SK-N-SH treated with all-trans-retinoic acid at 6 μM for 48 hours (cell line): ENCODE measurements at regions not wholly inside any gene's neighbourhood (a gene's known extent, or its start where the extent isn't known, plus 50 kb on each side); places are given as distances from the start of the nearest gene placed in this dataset.

Experiments
- ATAC-seq: fragments of 200-7000 bp; cut with Tn5 transposase; 3 replicates; pipeline ENCODE4 v1.9.1; 2020; ENCODE audit warnings: mild to moderate bottlenecking, moderate library complexity
- ARNTL ChIP-seq: fragments of 450-650 bp; formaldehyde crosslinking; IDR thresholded peaks from 2 replicates; pipeline ENCODE4 v1.5.0; 2020; ENCODE audit warnings: low read depth, mild to moderate bottlenecking, moderate library complexity, borderline replicate concordance
- CSDC2 ChIP-seq: fragments of 250-450 bp; sonication (Bioruptor Pico); IDR thresholded peaks from 2 replicates; pipeline ENCODE4 v1.5.0; 2020; ENCODE audit warnings: mild to moderate bottlenecking, moderate library complexity
- GLIS3 ChIP-seq: fragments of 250-450 bp; sonication (Bioruptor Pico); IDR thresholded peaks from 2 replicates; pipeline ENCODE4 v1.5.0; 2020; ENCODE audit warnings: mild to moderate bottlenecking, moderate library complexity
- ISL1 ChIP-seq: fragments of 250-450 bp; sonication (Bioruptor Pico); IDR thresholded peaks from 2 replicates; pipeline ENCODE4 v2.1.2; 2022; ENCODE audit warnings: mild to moderate bottlenecking, moderate library complexity
- OSR1 ChIP-seq: fragments of 250-450 bp; sonication (Bioruptor Pico); IDR thresholded peaks from 2 replicates; pipeline ENCODE4 v1.8.0; 2022; ENCODE audit warnings: moderate library complexity, mild to moderate bottlenecking, inconsistent platforms
- POU6F1 ChIP-seq: fragments of 250-450 bp; sonication (Bioruptor Pico); IDR thresholded peaks from 2 replicates; pipeline ENCODE4 v1.8.0; 2021; ENCODE audit warnings: low read depth, mild to moderate bottlenecking, moderate library complexity, borderline replicate concordance
- PPARA ChIP-seq: fragments of 250-450 bp; sonication (Bioruptor Pico); IDR thresholded peaks from 2 replicates; pipeline ENCODE4 v1.5.0; 2020; ENCODE audit warnings: mild to moderate bottlenecking, borderline replicate concordance
- RARB ChIP-seq: fragments of 250-450 bp; sonication (Bioruptor Pico); IDR thresholded peaks from 2 replicates; pipeline ENCODE4 v1.8.0; 2021; ENCODE audit warnings: mild to moderate bottlenecking, moderate library complexity
- SNAI2 ChIP-seq: fragments of 250-450 bp; sonication (Bioruptor Pico); IDR thresholded peaks from 2 replicates; pipeline ENCODE4 v1.5.0; 2020; ENCODE audit warnings: mild to moderate bottlenecking, moderate library complexity
- TCF4 ChIP-seq: fragments of 250-450 bp; sonication (Bioruptor Pico); IDR thresholded peaks from 2 replicates; pipeline ENCODE4 v1.8.0; 2021; ENCODE audit warnings: mild to moderate bottlenecking, moderate library complexity, borderline replicate concordance
- TOX ChIP-seq: fragments of 250-450 bp; sonication (Bioruptor Pico); IDR thresholded peaks from 2 replicates; pipeline ENCODE4 v1.8.0; 2021; ENCODE audit warnings: mild to moderate bottlenecking, moderate library complexity, borderline replicate concordance
- TSHZ2 ChIP-seq: fragments of 250-450 bp; sonication (Bioruptor Pico); IDR thresholded peaks from 2 replicates; pipeline ENCODE4 v1.5.0; 2020; ENCODE audit warnings: mild to moderate bottlenecking, moderate library complexity
- ZC3H10 ChIP-seq: fragments of 250-450 bp; sonication (Bioruptor Pico); IDR thresholded peaks from 2 replicates; pipeline ENCODE4 v1.5.1; 2021; ENCODE audit warnings: mild to moderate bottlenecking, moderate library complexity
- ZFP3 ChIP-seq: fragments of 250-450 bp; sonication (Bioruptor Pico); IDR thresholded peaks from 2 replicates; pipeline ENCODE4 v1.5.0; 2020; ENCODE audit warnings: mild to moderate bottlenecking, moderate library complexity
- ZFP30 ChIP-seq: fragments of 450-650 bp; formaldehyde crosslinking; IDR thresholded peaks from 2 replicates; pipeline ENCODE4 v1.5.0; 2022; ENCODE audit warnings: mild to moderate bottlenecking, moderate library complexity
- ZNF565 ChIP-seq: fragments of 450-650 bp; formaldehyde crosslinking; conservative IDR thresholded peaks from 2 replicates; pipeline ENCODE4 v1.5.0; 2020; ENCODE audit warnings: low read depth, mild to moderate bottlenecking, moderate library complexity
- ZNF70 ChIP-seq: fragments of 450-650 bp; formaldehyde crosslinking; IDR thresholded peaks from 2 replicates; pipeline ENCODE4 v1.5.0; 2020; ENCODE audit warnings: mild to moderate bottlenecking, moderate library complexity
- ZNF8 ChIP-seq: fragments of 450-650 bp; formaldehyde crosslinking; IDR thresholded peaks from 2 replicates; pipeline ENCODE4 v1.5.0; 2020; ENCODE audit warnings: mild to moderate bottlenecking, moderate library complexity
- TF ChIP-seq, protein P1 (sequence below): fragments of 250-450 bp; sonication (Bioruptor Pico); IDR thresholded peaks from 2 replicates; pipeline ENCODE4 v1.5.1; 2020; ENCODE audit warnings: low read depth, mild to moderate bottlenecking, moderate library complexity
- TF ChIP-seq, protein P2 (sequence below): fragments of 250-450 bp; sonication (Bioruptor Pico); IDR thresholded peaks from 2 replicates; pipeline ENCODE4 v1.5.1; 2021; ENCODE audit warnings: mild to moderate bottlenecking, moderate library complexity
- TF ChIP-seq, protein P3 (sequence below): fragments of 250-450 bp; sonication (Bioruptor Pico); IDR thresholded peaks from 2 replicates; pipeline ENCODE4 v1.8.0; 2020; ENCODE audit warnings: mild to moderate bottlenecking, moderate library complexity, borderline replicate concordance

DNA sequence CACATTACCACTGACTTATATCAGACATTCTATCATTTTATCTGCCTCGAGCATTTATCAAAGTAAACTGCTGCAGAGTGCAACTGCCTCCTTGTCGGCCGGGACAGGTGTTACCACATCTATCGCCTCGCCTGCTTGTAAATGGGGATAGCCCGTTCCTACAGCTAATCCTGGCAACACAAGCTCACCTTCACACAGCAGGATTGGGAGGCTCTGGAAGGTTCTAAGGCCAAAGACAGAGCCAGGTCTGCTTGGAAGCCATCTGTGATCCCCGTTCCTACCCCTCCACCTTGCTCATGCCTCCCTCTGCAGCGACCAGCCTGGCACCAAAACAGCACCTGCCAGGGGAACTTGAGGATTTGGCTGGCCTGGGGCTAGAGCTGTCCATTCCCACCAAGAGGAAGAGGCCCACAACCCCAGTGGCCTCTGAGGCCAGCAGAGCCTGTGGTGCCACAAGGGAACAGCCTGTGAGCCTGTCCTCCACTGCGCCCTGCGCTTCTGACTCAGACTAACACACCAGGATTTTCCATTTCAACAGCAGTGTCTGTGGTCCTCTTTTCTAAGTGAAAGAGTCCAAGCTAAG is 114.8 kb upstream of the DIO3 start:
- TF ChIP-seq ZC3H10 (CRISPR knock-in tag) (no peak), ISL1 (no peak)
- ATAC-seq = no peak

- no peak for TF ChIP-seq ZFP3 (CRISPR knock-in tag)
- no peak for TF ChIP-seq TCF4
- TF ChIP-seq, protein P1, sequence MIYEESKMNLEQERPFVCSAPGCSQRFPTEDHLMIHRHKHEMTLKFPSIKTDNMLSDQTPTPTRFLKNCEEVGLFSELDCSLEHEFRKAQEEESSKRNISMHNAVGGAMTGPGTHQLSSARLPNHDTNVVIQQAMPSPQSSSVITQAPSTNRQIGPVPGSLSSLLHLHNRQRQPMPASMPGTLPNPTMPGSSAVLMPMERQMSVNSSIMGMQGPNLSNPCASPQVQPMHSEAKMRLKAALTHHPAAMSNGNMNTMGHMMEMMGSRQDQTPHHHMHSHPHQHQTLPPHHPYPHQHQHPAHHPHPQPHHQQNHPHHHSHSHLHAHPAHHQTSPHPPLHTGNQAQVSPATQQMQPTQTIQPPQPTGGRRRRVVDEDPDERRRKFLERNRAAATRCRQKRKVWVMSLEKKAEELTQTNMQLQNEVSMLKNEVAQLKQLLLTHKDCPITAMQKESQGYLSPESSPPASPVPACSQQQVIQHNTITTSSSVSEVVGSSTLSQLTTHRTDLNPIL (CRISPR knock-in tag) = no peak
- TF ChIP-seq ZNF70 (CRISPR knock-in tag) = no peak
- no peak for TF ChIP-seq ZFP30 (CRISPR knock-in tag)
- no peak for TF ChIP-seq POU6F1 (CRISPR knock-in tag)
- no peak for TF ChIP-seq CSDC2 (CRISPR knock-in tag)
- TF ChIP-seq GLIS3 (CRISPR knock-in tag) = no peak
- TF ChIP-seq ZNF8 (CRISPR knock-in tag) = no peak
- TF ChIP-seq ZC3H10 (CRISPR knock-in tag) = no peak
- ATAC-seq = no peak
Measured at GRCh38 chr14:101449114-101449513, 112.2 kb upstream of the DIO3 start.

GRCh38 chr14:101451166-101451565 is 110.1 kb upstream of the DIO3 start:
- no peak for TF ChIP-seq TSHZ2 (CRISPR knock-in tag)
- no peak for TF ChIP-seq TCF4
- no peak for TF ChIP-seq TOX (CRISPR knock-in tag)
- TF ChIP-seq RARB (CRISPR knock-in tag) = no peak
- no peak for TF ChIP-seq POU6F1 (CRISPR knock-in tag)
- TF ChIP-seq PPARA (CRISPR knock-in tag) = no peak
- TF ChIP-seq CSDC2 (CRISPR knock-in tag) = no peak
- no peak for TF ChIP-seq ZNF565 (CRISPR knock-in tag)
- ATAC-seq = no peak

DNA sequence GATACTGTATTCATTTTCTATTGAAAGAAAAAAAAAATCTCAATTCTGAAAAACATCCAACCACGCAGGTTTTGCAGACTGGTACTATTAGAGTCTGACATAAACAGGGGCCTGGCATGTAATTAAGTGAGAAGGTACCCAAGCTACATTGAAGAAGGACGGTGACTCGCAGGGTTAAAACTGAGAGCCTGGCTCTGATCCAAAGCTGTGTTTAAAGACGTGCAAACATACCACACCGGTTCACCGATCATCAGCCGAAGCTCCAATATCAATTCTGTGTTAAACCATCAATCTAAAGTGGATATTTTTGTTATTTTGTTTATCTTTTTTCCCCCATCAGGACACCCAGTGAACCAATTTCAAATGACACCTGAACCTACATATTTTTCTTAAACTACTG is 108.1 kb upstream of the DIO3 start:
- TF ChIP-seq ARNTL (CRISPR knock-in tag) (no peak), CSDC2 (CRISPR knock-in tag) (no peak), ZNF70 (CRISPR knock-in tag) (no peak), OSR1 (CRISPR knock-in tag) (no peak), ISL1 (no peak), TCF4 (no peak), POU6F1 (CRISPR knock-in tag) (no peak), PPARA (CRISPR knock-in tag) (no peak), ZFP30 (CRISPR knock-in tag) (no peak), ZC3H10 (CRISPR knock-in tag) (no peak), ZNF8 (CRISPR knock-in tag) (no peak), SNAI2 (CRISPR knock-in tag) (no peak)
- TF ChIP-seq, protein P2, sequence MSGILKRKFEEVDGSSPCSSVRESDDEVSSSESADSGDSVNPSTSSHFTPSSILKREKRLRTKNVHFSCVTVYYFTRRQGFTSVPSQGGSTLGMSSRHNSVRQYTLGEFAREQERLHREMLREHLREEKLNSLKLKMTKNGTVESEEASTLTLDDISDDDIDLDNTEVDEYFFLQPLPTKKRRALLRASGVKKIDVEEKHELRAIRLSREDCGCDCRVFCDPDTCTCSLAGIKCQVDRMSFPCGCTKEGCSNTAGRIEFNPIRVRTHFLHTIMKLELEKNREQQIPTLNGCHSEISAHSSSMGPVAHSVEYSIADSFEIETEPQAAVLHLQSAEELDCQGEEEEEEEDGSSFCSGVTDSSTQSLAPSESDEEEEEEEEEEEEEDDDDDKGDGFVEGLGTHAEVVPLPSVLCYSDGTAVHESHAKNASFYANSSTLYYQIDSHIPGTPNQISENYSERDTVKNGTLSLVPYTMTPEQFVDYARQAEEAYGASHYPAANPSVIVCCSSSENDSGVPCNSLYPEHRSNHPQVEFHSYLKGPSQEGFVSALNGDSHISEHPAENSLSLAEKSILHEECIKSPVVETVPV = no peak
- TF ChIP-seq, protein P3, sequence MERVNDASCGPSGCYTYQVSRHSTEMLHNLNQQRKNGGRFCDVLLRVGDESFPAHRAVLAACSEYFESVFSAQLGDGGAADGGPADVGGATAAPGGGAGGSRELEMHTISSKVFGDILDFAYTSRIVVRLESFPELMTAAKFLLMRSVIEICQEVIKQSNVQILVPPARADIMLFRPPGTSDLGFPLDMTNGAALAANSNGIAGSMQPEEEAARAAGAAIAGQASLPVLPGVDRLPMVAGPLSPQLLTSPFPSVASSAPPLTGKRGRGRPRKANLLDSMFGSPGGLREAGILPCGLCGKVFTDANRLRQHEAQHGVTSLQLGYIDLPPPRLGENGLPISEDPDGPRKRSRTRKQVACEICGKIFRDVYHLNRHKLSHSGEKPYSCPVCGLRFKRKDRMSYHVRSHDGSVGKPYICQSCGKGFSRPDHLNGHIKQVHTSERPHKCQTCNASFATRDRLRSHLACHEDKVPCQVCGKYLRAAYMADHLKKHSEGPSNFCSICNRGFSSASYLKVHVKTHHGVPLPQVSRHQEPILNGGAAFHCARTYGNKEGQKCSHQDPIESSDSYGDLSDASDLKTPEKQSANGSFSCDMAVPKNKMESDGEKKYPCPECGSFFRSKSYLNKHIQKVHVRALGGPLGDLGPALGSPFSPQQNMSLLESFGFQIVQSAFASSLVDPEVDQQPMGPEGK = no peak
- TF ChIP-seq, protein P1 (CRISPR knock-in tag) = no peak
- ATAC-seq = no peak
